Parathyroid adenoma (tissue), 2 donors: ENCODE measurements at regions not wholly inside any gene's neighbourhood (a gene's known extent, or its start where the extent isn't known, plus 50 kb on each side); places are given as distances from the start of the nearest gene placed in this dataset.

ENCODE experiments used
- H2AFZ ChIP-seq: fragments of 300-600 bp; sonication (generic); one replicate; pipeline ENCODE4 v1.7.0; 2017; ENCODE audit warnings: antibody characterized with exemption, mild to moderate bottlenecking
- H3K27ac ChIP-seq: fragments of 300-600 bp; sonication (generic); one replicate; pipeline ENCODE4 v1.7.0; 2017
- H3K27me3 ChIP-seq: fragments of 300-600 bp; sonication (generic); one replicate; pipeline ENCODE4 v1.7.0; 2017; ENCODE audit warnings: low read length; ENCODE audit not compliant: control insufficient read depth, insufficient read depth
- H3K36me3 ChIP-seq: fragments of 300-600 bp; sonication (generic); one replicate; pipeline ENCODE4 v1.7.0; 2017; ENCODE audit warnings: low read length; ENCODE audit not compliant: control insufficient read depth, insufficient read depth
- H3K4me1 ChIP-seq: fragments of 300-600 bp; sonication (generic); one replicate; pipeline ENCODE4 v1.7.0; 2017; ENCODE audit warnings: control low read depth
- H3K4me2 ChIP-seq: fragments of 300-600 bp; sonication (generic); one replicate; pipeline ENCODE4 v1.7.0; 2017; ENCODE audit warnings: low read length
- H3K4me3 ChIP-seq: fragments of 300-600 bp; sonication (generic); one replicate; pipeline ENCODE4 v1.7.0; 2017; ENCODE audit warnings: low read depth, low read length
- H3K79me2 ChIP-seq: fragments of 300-600 bp; sonication (generic); one replicate; pipeline ENCODE4 v1.7.0; 2017; ENCODE audit warnings: control low read depth
- H3K9ac ChIP-seq: fragments of 300-600 bp; sonication (generic); one replicate; pipeline ENCODE4 v1.7.0; 2017; ENCODE audit warnings: mild to moderate bottlenecking
- H3K9me3 ChIP-seq: fragments of 300-600 bp; sonication (generic); one replicate; pipeline ENCODE4 v1.7.0; 2017; ENCODE audit warnings: low read length; ENCODE audit not compliant: control insufficient read depth
- TF ChIP-seq, protein P1 (sequence below): fragments of 300-600 bp; sonication (generic); IDR thresholded peaks from one replicate; pipeline ENCODE4 v1.7.0; 2017; ENCODE audit warnings: antibody characterized with exemption, mild to moderate bottlenecking
- donor health status: primary hyperparathyroidism.

DNA sequence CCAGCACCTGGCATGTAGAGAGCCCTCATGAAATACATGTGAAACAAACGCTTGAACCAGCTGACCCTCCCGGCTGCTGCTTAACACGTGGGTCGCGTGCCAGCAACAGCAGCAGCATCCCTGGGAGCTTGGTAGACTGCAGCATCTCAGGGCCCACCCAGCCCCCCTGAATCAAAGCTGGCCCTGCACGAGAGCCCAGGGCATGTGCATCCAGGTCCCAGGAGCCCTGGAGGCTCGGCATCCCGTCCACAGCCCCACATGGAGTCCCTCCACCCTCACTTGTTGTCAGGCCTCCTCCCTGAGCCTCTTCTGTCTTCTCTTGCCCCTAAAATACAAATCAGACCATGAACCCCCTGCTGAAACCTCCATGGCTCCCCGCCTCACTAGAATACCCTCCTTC lies 123.1 kb downstream of the MATN1 start:
- Histone ChIP-seq H3K9ac (no peak overlapping the region), H3K4me1 (no peaks in the 10 kb centered on the region), H3K79me2 (no peaks in the 10 kb centered on the region), H3K9me3 (no peaks in the 10 kb centered on the region), H3K27ac (no peak overlapping the region), H3K27me3 (no peaks in the 10 kb centered on the region), H3K36me3 (no peaks in the 10 kb centered on the region), H3K4me3 (no peak overlapping the region), H2AFZ (no peak overlapping the region), H3K4me2 (no peak overlapping the region)
- TF ChIP-seq, protein P1, sequence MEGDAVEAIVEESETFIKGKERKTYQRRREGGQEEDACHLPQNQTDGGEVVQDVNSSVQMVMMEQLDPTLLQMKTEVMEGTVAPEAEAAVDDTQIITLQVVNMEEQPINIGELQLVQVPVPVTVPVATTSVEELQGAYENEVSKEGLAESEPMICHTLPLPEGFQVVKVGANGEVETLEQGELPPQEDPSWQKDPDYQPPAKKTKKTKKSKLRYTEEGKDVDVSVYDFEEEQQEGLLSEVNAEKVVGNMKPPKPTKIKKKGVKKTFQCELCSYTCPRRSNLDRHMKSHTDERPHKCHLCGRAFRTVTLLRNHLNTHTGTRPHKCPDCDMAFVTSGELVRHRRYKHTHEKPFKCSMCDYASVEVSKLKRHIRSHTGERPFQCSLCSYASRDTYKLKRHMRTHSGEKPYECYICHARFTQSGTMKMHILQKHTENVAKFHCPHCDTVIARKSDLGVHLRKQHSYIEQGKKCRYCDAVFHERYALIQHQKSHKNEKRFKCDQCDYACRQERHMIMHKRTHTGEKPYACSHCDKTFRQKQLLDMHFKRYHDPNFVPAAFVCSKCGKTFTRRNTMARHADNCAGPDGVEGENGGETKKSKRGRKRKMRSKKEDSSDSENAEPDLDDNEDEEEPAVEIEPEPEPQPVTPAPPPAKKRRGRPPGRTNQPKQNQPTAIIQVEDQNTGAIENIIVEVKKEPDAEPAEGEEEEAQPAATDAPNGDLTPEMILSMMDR, result no peak

DNA sequence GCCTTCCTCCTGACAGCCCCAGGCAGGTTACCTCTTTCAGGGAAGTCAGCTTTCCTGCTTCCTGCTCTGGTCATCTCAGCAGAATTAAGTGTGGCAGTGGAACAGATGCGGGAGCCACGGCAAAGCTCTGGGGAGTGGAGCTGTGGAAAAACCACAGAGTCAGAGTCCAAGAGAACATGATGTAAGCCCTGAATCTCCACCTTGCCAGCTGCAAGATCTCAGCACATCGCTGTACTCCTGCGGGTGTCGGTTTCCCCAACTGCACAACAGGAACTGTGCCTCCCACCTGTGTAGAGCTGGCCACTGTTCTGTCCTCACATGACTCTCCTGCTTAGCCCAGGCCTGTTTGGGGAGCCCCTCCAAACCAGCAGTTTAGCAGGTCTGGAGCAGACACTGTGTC lies 123.7 kb downstream of the MATN1 start:
- Histone ChIP-seq H3K79me2 (no peaks in the 10 kb centered on the region), H2AFZ (no peak overlapping the region), H3K27me3 (no peaks in the 10 kb centered on the region), H3K4me3 (no peak overlapping the region), H3K4me2 (no peak overlapping the region), H3K36me3 (no peaks in the 10 kb centered on the region), H3K9me3 (no peaks in the 10 kb centered on the region), H3K4me1 (no peaks in the 10 kb centered on the region), H3K9ac (no peak overlapping the region), H3K27ac (no peak overlapping the region)
- TF ChIP-seq, protein P1, result no peak

DNA sequence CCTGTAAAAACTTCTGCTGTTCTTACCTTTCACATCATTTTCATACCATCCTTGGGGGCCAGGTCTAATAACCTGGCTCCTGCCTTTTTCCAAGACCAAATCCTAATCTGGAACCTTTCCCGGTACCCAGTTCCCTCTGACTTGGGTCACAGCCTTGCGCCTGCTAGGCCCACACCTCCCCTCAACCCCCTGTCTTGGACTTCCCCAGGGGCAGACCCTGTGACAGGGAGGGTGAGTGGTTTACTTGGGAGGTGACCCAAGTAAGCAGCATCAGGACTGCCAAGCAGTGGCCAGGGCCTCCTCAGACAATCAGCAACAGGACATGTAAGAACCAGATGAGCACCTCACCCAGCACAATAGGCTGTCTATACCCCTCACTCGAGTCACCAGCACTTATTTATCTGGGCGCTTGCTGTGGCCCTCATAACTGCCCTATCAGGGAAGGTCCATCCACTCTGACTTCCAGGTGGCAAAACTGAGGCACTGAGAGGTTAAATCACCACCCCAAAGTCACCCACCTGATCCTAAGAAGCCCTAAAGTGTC lies 124.7 kb downstream of the MATN1 start:
- Histone ChIP-seq H2AFZ (no peak overlapping the region), H3K36me3 (no peaks in the 10 kb centered on the region), H3K27ac (no peak overlapping the region), H3K9ac (no peak overlapping the region), H3K4me3 (no peak overlapping the region), H3K79me2 (no peaks in the 10 kb centered on the region), H3K9me3 (no peaks in the 10 kb centered on the region), H3K4me2 (no peak overlapping the region), H3K27me3 (no peaks in the 10 kb centered on the region), H3K4me1 (no peaks in the 10 kb centered on the region)
- TF ChIP-seq, protein P1, result no peak

DNA sequence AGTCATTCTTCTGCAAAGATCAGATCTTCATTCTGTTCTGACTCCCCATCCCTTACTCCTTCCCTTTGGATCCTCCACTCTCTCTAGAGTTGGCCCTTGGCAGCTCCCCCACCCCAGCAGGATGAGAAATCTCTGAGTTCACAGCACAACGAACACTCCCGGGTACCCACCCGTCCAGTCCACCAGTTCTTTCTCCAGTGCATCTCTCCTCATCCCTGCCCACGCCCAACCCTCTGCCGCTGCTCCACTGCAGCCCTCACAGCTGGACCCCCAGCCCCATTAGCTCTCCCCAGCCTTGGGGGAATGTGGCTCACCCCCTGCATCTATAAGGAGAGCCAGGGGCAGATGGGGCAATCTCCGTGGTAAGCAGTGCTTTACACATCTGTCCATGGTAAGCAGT lies 125.7 kb downstream of the MATN1 start:
- TF ChIP-seq, protein P1, result no peak
- H3K4me2 ChIP-seq, result no peak overlapping the region
- no peak overlapping the region for H2AFZ ChIP-seq
- no peak overlapping the region for H3K27ac ChIP-seq
- H3K79me2 ChIP-seq, result no peaks in the 10 kb centered on the region
- no peak overlapping the region for H3K4me3 ChIP-seq
- no peak overlapping the region for H3K9ac ChIP-seq
- no peaks in the 10 kb centered on the region for H3K9me3 ChIP-seq
- H3K27me3 ChIP-seq, result no peaks in the 10 kb centered on the region
- H3K36me3 ChIP-seq, result no peaks in the 10 kb centered on the region
- no peaks in the 10 kb centered on the region for H3K4me1 ChIP-seq

DNA sequence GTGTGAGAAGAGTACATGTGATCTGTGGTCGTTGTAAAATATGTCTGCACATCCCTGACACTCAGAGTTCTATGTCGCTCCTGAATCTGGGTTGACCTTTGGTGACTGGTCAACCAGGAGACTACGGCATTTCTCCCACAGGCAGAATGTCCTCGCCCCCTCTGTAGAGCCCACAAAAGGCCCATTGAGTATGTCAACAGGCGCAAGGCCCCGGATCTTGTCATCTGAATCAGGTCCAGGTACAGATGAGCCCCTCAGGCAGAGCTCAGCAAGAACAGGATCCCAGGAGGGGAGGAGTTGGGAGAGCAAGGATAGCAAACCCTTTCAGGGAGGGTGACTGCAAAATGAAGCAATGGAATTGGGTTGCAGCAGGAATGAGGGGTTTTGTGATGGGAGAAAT lies 126.5 kb downstream of the MATN1 start:
- Histone ChIP-seq H3K9ac (no peak overlapping the region), H3K4me1 (no peaks in the 10 kb centered on the region), H3K9me3 (no peaks in the 10 kb centered on the region), H2AFZ (no peak overlapping the region), H3K27ac (no peak overlapping the region), H3K36me3 (no peaks in the 10 kb centered on the region), H3K4me2 (no peak overlapping the region), H3K27me3 (no peaks in the 10 kb centered on the region), H3K4me3 (no peak overlapping the region), H3K79me2 (no peaks in the 10 kb centered on the region)
- TF ChIP-seq, protein P1, result no peak
